GM19372 (cell line): ENCODE measurements at regions not wholly inside any gene's neighbourhood (a gene's known extent, or its start where the extent isn't known, plus 50 kb on each side); places are given as distances from the start of the nearest gene placed in this dataset.
"Not testable (repeated sequence)": the region's sequence is repeated elsewhere in the genome, so short reads cannot be mapped to it uniquely, and the experiment has no call there.

ENCODE experiments used
- ATAC-seq: cut with Tn5 transposase; IDR thresholded peaks from one replicate; pipeline ENCODE4 v1.9.1; 2021; ENCODE audit warnings: mild to moderate bottlenecking, low read depth, moderate library complexity; ENCODE audit not compliant: unreplicated experiment

DNA sequence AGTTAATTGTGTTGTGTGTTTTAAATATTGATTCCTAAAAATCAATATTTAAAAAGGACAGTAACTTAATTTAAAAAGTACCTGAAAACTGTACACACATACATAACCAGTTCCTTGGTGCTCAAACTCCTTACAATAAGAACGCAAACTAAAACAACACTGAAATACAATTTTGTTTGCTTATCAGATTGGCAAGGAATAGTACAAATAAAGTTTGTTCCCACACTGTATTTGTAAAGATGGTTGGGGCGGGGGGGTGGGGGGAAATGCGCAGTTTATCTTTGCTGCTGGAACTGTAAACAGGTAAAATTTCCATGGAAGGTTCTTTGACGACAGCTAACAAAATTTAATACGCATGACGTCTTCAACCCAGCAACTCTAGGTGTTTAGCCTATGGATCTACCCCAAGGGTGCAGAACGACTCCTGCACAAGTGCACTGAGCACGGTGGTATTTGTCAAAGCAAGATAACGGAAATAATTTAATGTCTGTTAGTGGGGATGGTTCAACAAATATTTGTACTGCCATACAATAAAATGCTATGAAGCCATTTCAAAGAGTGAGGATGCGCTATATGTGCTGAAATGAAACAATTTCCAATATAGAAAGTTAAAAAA lies 96.5 kb downstream of the ING1 start:
- ATAC-seq, result no peak

GRCh38 chr13:110811008-110811720 lies 97.7 kb downstream of the ING1 start:
- ATAC-seq, result no peak

- ATAC-seq, result peak; percentile 73
Measured at GRCh38 chr13:110811771-110812120, 98.2 kb downstream of the ING1 start.

- peak; percentile 42 for ATAC-seq
Measured at GRCh38 chr13:110812121-110812868, 98.8 kb downstream of the ING1 start.

GRCh38 chr13:110812869-110813645 lies 99.6 kb downstream of the ING1 start:
- no peak for ATAC-seq

- ATAC-seq, result no peak
Measured at GRCh38 chr13:110813646-110814624, 100.4 kb downstream of the ING1 start.

DNA sequence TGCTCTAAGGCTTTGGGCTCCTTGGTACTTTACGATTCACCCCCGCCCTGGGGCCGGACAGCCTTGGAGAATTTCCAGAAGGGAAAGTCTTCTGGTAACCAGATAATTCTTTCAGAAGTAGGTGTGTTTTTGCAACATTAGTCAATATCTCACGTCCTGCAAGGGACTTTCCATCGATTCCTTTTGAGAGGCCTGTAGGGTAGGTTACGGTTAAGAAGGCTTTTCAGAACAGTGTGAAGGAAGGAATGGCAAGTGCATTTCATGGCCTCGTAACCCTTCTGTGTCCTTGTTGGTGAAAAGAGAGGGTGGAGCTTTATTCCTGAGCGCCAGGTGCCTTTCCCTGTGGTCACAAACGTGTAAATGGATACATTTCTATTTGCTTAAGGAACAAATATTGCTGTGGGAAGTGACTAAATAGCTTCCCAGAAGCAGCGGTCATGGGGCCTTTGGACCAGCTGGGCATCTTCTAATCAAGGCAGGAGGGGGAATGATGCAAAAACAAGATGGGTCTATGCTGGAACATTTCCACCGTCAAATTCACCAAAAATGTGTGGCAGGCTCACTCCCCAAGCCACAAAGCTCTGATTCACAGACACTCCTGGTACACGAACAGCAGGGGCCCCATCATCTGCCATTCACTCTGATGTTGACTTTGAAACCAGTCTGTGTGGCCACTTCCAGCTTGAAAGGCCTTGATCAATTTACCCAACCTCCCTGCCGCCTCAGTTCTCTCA lies 99.2 kb downstream of the ANKRD10 start:
- ATAC-seq, result no peak

- ATAC-seq, result no peak
Measured at GRCh38 chr13:110816500-110816899, 98.4 kb downstream of the ANKRD10 start.

GRCh38 chr13:110817143-110817542 lies 97.7 kb downstream of the ANKRD10 start:
- no peak for ATAC-seq

DNA sequence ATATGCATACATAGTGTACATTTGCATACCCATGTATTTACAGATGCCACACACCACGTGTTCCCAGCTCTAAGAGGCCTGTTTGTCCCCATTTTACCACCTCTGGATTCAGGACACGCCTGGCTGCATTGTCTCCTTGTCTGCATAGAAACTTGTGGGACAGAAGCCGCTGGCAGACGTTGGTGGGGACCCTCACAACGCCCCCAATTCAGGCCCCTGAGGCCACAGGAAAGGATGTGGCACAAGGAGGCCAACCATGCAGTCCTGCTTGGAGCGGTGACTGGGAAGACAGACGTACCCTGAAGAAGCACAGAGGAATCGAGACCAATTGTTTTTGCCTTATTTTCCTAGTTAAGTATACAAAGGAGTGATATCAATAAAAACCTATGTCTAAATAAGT lies 96.1 kb downstream of the ANKRD10 start:
- ATAC-seq, result no peak

GRCh38 chr13:110819203-110820014 lies 95.5 kb downstream of the ANKRD10 start:
- peak; percentile 96 for ATAC-seq

DNA sequence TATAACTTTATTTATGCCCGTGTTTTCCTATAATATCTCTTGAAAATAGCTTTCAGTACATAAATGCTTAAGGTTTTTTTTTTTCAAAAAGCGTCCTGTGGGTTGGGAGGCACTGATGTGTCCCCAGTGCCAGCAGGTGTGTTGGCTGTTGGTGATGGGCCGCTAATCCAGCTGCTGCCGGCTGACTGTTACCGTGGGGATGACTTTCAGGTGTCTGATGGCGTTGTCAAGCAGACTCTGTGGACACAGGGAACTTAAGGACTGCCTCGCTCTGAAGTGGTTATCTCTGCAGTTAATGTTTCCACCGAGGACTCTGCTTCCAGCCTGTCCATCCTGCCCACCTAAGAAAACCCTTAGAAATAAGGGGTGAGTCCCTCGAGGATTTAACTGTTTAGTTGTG lies 94.5 kb downstream of the ANKRD10 start:
- ATAC-seq, result no peak

DNA sequence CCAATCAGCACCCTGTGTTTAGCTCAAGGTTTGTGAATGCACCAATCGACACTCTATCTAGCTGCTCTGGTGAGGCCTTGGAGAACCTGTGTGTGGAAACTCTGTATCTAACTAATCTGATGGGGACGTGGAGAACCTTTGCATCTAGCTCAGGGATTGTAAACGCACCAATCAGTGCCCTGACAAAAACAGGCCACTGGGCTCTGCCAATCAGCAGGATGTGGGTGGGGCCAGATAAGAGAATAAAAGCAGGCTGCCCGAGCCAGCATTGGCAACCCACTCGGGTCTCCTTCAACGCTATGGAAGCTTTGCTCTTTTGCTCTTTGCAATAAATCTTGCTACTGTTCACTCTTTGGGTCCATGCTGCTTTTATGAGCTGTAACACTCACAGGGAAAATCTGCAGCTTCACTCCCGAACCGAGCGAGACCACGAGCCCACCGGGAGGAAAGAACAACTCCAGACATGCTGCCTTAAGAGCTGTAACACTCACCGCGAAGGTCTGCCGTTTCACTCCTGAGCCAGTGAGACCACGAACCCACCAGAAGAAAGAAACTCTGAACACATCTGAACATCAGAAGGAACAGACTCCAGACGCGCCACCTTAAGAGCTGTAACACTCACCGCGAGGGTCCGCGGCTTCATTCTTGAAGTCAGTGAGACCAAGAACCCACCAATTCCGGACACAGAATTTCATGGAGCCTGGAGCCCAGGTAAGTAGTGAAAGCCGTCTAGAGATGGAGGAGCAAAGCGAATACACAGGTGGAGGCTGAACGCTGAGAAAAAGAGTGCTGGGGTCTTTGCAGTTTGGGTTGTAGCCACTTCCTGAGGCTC lies 92.8 kb downstream of the ANKRD10 start:
- ATAC-seq, result not testable (repeated sequence)

DNA sequence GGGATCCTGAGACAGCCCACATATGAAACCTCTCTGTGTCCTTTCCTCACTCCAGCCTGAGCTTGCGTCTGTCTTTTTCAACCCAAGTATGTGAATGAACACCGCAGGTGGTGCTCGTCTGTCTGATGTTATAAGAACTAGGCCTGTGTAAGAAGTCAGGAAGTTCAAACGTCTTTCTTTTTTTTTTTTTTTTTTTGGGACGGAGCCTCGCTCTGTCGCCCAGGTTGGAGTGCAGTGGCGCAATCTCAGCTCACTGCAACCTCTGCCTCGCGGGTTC lies 92.3 kb downstream of the ANKRD10 start:
- no peak for ATAC-seq

DNA sequence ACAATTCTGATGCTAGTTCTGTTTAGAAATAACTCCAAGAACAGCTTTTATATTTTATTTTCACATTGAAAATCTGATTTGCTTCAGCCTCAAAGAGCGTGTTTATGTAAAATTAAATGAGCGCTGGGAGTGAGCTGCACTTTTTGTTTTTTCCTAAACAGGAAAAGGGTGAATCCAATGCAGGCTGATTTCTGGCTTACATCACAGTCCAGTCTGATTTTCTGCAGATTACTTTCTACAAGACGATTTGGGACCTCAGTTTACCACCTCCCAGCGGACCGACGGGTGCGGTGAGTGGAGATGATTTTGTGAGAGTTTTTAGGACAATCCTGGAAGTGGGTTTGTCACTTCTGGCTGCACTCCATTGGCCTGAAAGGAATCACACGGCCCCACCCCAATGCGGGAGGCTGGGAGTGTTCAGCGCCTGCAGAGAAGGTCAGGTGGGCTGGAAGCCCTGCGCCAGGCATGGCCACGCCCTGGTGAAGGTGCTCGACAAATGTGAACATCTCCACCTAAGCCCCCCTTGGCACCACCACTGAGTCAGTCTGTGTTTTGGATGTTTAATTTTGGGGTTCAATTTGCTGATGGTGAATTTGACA lies 90.1 kb downstream of the ANKRD10 start:
- no peak for ATAC-seq

- no peak for ATAC-seq
Measured at GRCh38 chr13:110825516-110825915, 89.4 kb downstream of the ANKRD10 start.

- ATAC-seq, result no peak
Measured at GRCh38 chr13:110826101-110826500, 88.8 kb downstream of the ANKRD10 start.
